ENCODE measurements at regions not wholly inside any gene's neighbourhood (a gene's known extent, or its start where the extent isn't known, plus 50 kb on each side); places are given as distances from the start of the nearest gene placed in this dataset.
"Not testable (repeated sequence)": the region's sequence is repeated elsewhere in the genome, so short reads cannot be mapped to it uniquely, and the experiment has no call there.

GRCh38 chr7:88610942-88611341, 148.6 kb upstream of the ZNF804B start:
- DNase-seq, result no peak

DNA sequence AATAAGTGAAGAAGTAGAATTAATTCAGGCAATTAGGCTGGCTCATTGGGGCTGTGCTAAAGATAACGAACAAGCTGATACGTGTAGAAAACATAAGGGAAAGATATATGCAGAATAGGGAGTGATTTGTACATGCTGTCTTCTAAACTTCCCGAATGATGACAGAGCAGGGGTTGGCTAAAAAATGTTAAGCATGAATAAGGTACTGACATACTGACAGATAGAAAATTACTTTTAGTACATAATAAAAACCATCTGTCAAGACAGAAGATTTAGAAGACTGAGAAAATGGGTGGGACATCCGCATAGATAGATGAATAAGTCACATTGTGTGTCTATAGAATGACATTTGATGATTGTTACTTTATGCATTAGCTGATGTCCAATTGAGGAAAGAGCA, 158.8 kb upstream of the ZNF804B start:
- no peak for DNase-seq

DNA sequence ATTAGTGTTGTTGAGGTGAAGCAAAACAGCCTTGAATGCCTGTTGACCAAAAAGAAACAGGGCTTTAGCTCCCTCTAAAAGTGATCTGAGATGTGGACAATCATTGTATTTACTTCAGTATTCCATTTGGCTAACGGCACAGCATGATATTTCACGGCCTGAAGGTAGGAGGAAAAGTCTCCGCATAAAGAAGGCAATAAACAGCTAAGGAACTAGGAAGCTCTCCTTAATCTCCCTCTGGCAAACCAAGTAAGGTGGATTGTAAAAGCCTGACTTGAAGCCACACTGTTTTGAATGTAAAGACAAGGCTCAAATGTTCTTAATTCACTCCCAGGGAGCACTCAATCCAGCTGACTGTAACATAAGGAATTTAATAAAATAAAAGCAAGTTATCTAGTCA, 160.0 kb upstream of the ZNF804B start:
- no peak for DNase-seq

- no peak for DNase-seq
Measured at GRCh38 chr7:88597941-88598425, 161.5 kb upstream of the ZNF804B start.

GRCh38 chr7:88590963-88591362, 168.5 kb upstream of the ZNF804B start:
- DNase-seq, result no peak

DNA sequence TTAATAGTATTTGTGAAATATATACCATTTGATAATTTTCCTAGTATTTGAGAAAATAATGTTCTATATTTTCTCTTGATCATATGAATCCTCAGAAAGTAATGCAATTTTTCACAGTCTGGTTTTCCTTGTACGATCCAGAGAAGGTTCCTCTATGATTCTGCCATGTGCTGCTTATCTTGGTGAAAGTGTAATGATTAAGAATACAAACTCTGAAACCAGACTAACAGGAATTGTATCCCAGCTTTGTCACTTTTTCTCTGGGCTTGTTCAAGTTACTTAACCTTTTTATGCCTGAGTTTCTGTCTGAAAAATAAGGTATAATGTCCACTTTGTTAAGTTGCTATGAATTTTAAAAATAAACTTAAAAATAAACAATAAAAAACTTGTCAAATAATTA, 169.6 kb upstream of the ZNF804B start:
- DNase-seq, result no peak

GRCh38 chr7:88586890-88587289, 172.6 kb upstream of the ZNF804B start:
- no peak for DNase-seq

DNA sequence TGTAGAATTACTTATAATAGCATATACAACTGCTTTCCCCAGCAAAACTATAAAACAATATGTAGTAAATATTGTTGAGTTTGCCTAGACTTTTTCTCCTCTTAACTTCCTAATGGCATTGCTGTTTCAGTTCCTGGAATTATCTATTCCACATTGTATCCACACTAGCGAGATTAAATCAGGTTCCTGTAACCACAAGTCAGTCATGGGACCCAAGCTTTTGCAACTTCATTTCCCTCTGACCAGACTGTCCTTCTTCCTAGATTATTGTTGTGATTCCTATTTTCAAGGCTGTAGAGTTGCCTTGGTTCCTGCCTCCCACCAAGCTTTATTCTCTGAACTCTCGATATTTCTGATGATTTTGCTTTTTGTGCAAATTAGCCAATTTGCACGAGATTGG, 173.3 kb upstream of the ZNF804B start:
- no peak for DNase-seq

DNA sequence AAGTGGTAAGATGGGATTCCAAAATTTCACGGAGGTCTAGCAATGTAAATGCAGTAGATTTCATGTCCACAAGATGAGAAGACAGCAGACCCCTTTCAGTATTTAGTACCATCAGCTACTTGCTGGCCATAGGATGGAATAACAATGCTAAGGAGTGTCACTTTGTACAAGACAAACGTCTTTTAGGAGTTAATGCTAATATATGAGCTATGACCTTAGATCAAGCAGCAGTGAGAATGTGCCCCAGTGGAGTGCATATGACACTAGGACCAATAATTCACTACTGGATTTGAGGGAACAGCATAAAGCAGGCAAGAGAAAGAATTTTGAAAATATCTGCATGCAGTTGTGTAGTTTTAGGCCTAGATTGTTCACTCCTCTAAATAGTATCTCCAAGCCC, 182.8 kb upstream of the ZNF804B start:
- DNase-seq, result no peak

GRCh38 chr7:88566162-88566729, 193.3 kb upstream of the ZNF804B start:
- DNase-seq, result no peak

DNA sequence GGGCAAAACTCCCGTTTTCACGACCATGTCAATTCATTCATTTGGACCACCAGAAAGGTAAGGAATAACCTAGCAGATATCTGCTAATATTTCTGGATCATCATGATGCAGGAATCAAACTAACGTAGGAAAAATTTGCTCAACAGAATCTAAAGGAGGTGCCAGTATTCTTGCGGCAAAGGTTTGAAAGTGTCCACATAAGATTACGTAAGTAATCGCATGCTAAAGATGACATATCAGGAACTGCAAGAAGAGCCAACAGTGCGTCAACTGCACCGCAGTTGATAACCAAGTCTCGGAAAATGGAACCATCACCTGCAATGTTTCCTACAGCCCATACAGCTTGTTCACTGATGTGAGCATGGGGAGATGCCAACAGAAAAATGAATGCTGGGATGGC, 194.1 kb upstream of the ZNF804B start:
- no peak for DNase-seq

GRCh38 chr7:88556441-88556840, 203.1 kb upstream of the ZNF804B start:
- DNase-seq, result not testable (repeated sequence)

DNA sequence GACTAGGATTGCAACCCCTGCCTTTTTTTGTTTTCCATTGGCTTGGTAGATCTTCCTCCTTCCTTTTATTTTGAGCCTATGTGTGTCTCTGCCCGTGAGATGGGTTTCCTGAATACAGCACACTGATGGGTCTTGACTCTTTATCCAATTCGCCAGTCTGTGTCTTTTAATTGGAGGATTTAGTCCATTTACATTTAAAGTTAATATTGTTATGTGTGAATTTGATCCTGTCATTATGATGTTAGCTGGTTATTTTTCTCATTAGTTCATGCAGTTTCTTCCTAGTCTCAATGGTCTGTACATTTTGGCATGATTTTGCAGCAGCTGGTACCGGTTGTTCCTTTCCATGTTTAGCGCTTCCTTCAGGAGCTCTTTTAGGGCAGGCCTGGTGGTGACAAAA, 204.7 kb upstream of the ZNF804B start:
- DNase-seq, result not testable (repeated sequence)

- no peak for DNase-seq
Measured at GRCh38 chr7:88548399-88548798, 211.1 kb upstream of the ZNF804B start.

DNA sequence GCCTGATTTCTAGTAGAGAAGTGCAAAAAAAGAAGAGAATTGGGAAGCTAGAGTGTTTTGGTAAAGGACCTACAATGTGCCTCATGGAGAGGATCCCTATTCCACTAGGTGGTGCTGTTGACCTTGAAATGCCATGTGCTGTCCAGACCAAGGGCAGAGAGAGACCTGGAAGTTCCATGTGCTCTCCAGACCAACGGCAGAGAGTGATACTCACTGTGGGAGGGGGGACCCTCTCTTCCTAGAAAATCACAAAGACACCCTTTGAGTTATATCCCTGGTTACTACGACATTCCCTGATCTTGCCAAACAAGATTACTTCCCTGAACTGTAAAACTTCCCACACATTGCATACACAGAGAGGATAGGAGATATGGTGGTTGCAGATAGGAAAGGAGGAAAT, 212.7 kb upstream of the ZNF804B start:
- DNase-seq, result peak; percentile 18

GRCh38 chr7:88545663-88546062, 213.8 kb upstream of the ZNF804B start:
- peak; percentile 91 for DNase-seq

DNA sequence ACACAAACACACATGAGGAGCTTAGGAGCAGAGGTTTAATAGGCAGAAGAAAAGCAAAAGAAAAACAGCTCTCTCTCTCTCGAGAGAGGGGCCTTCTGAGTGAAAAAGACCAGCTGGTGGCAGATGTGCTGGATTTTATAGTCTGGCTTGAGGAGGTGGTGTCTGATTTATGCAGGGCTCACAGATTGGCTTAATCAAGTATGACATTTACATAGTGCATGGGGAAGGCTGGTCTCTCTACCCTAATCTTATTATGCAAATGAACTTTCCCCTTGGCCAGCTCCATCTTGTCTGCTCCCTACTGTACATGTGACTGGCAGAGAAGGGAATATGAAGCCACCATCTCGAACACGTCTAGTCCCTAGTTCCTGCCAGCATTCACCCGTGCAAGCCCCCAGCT, 219.5 kb upstream of the ZNF804B start:
- DNase-seq, result no peak

- DNase-seq, result no peak
Measured at GRCh38 chr7:88539518-88539917, 220.0 kb upstream of the ZNF804B start.

- DNase-seq, result peak; percentile 69
Measured at GRCh38 chr7:88523645-88524044, 217.0 kb upstream of the STEAP4 start.

GRCh38 chr7:88522771-88523293, 216.1 kb upstream of the STEAP4 start:
- no peak for DNase-seq

GRCh38 chr7:88516429-88516828, 209.7 kb upstream of the STEAP4 start:
- no peak for DNase-seq

- no peak for DNase-seq
Measured at GRCh38 chr7:88515301-88515700, 208.6 kb upstream of the STEAP4 start.

DNA sequence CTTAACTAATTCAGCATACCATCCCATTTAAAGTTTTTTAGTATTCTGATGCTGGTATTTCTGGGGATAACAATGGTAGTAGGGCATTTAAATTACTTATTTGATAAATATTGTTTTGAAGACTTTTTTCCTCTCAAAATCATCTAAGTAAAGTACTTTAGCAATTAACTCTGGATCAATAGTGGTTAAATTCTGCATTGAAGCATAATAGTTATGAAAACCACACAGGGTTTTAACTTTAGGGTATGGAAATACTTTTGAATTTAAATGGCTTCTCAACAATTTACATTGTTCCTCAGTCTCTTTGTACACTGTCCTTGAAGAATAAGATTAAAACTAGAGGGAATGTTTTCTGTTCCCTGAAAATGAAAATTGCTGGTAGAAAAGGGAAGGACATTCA, 202.6 kb upstream of the STEAP4 start:
- DNase-seq, result no peak

DNA sequence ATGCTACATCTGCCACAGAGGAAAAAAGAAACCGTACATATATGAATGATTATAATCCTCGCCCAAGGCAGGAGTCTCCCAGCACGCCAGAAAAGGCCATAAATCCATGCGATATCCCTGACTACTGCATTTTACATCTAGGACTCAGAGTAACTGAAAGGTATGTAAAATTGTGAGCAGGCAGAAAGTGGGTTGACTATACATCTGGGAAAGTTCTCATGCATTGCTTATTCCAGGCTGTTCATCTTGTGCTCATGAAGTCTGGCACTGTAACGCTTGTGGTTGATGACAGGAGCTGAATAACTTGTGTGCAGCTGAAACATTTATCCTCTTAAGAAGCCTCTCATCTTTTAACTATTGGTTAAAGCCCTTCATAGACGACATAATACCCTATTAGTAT, 193.4 kb upstream of the STEAP4 start:
- no peak for DNase-seq

All from MV-4-11 (cell line).